HCT116 (cell line): ENCODE measurements at regions not wholly inside any gene's neighbourhood (a gene's known extent, or its start where the extent isn't known, plus 50 kb on each side); places are given as distances from the start of the nearest gene placed in this dataset.

Experiments
- ATAC-seq: fragments of 200-7000 bp; cut with Tn5 transposase; 2 replicates; pipeline ENCODE4 v1.9.1; 2020; ENCODE audit warnings: mild to moderate bottlenecking, moderate library complexity
- BruUV-seq: library from RNA; stranded (reverse); fragments of 400-500 nt; replicated peaks from 2 replicates; lab custom pipeline; 2021; lab: Mats Ljungman, UMichigan
- CTCF ChIA-PET: fragments of 300-600 bp; sonication (Branson Sonifier 250); formaldehyde crosslinking; loops from one replicate; lab custom pipeline; 2021; ENCODE audit warnings: antibody characterized with exemption; lab: Charles Lee
- POLR2A ChIA-PET: fragments of 300-600, 350-600 bp; sonication (Branson Sonifier 250); formaldehyde crosslinking; loops from one replicate; lab custom pipeline; 2021; ENCODE audit warnings: antibody characterized with exemption; lab: Charles Lee
- RAD21 ChIA-PET, 2 experiments: fragments of 300-600 bp; sonication (Branson Sonifier 250); formaldehyde crosslinking; loops; one replicate each; lab custom pipeline; 2023; ENCODE audit warnings: low total read pairs in 2 of 2; ENCODE audit not compliant: uncharacterized antibody in 2 of 2, unreplicated experiment in 2 of 2, low non-redundant PET in 1 of 2; lab: Charles Lee
- DNase-seq: peaks from one replicate; pipeline ENCODE4 v3.0.0-alpha.2; 2010; ENCODE audit warnings: low read depth, low spot score
- H2AFZ ChIP-seq: fragments of 200-600 bp; shearing (Covaris generic), sonication (generic); 2 replicates; pipeline ENCODE4 v1.6.1; 2017; ENCODE audit warnings: low read depth, mixed run types, mixed read lengths, antibody characterized with exemption, low read length; ENCODE audit not compliant: poor library complexity, severe bottlenecking
- H3K27ac ChIP-seq: 2 replicates; pipeline ENCODE4 v1.5.1; 2012; ENCODE audit warnings: low read depth, low read length
- H3K27me3 ChIP-seq: fragments of 200-600 bp; sonication (generic); 2 replicates; pipeline ENCODE4 v1.6.1; 2016; ENCODE audit warnings: mixed run types, low read length, mixed read lengths; ENCODE audit not compliant: insufficient read depth
- H3K36me3 ChIP-seq, 2 experiments: fragments of 200-500 bp in 1 of 2; fragments of 200-600 bp in 1 of 2; sonication (Bioruptor generic) in 1 of 2; sonication (generic) in 1 of 2; 2 replicates each; pipeline versions ENCODE4 v1.5.1 to v1.6.1; 2014 to 2016; ENCODE audit warnings: low read length in 2 of 2, inconsistent platforms in 1 of 2, mixed read lengths in 1 of 2, mixed run types in 1 of 2; ENCODE audit not compliant: insufficient read depth in 2 of 2, control insufficient read depth in 1 of 2
- H3K4me1 ChIP-seq, 2 experiments: fragments of 200-600 bp in 1 of 2; sonication (generic) in 1 of 2; 2 replicates each; pipeline versions ENCODE4 v1.5.1 to v1.6.1; 2012 to 2017; ENCODE audit warnings: low read length in 2 of 2, inconsistent platforms in 1 of 2, mild to moderate bottlenecking in 1 of 2, mixed read lengths in 1 of 2, mixed run types in 1 of 2, moderate library complexity in 1 of 2; ENCODE audit not compliant: insufficient read depth in 2 of 2, control insufficient read depth in 1 of 2
- H3K4me2 ChIP-seq: fragments of 200-600 bp; sonication (generic); 2 replicates; pipeline ENCODE4 v1.6.1; 2017; ENCODE audit warnings: mixed run types, low read length, mixed read lengths
- H3K4me3 ChIP-seq, 2 experiments: fragments of 200-600 bp in 1 of 2; sonication (generic) in 1 of 2; replicated peaks in 1 of 2; 2 replicates each; pipeline ENCODE4 v1.5.1; 2011 to 2016; ENCODE audit warnings: low read length in 2 of 2, control low read depth in 1 of 2, low read depth in 1 of 2, mild to moderate bottlenecking in 1 of 2, mixed read lengths in 1 of 2, mixed run types in 1 of 2
- H3K79me2 ChIP-seq: fragments of 200-600 bp; sonication (generic); 2 replicates; pipeline ENCODE4 v1.6.1; 2017; ENCODE audit warnings: mild to moderate bottlenecking, mixed run types, low read length, moderate library complexity, mixed read lengths; ENCODE audit not compliant: insufficient read depth
- H3K9ac ChIP-seq: fragments of 200-600 bp; sonication (generic); 2 replicates; pipeline ENCODE4 v1.6.1; 2016; ENCODE audit warnings: low read length, mixed read lengths
- H3K9me2 ChIP-seq: fragments of 200-600 bp; sonication (generic), shearing (Covaris generic); 2 replicates; pipeline ENCODE4 v1.6.1; 2017; ENCODE audit warnings: mixed run types, mild to moderate bottlenecking, moderate library complexity; ENCODE audit not compliant: insufficient read depth
- H3K9me3 ChIP-seq, 2 experiments: fragments of 200-500 bp in 1 of 2; fragments of 200-600 bp in 1 of 2; sonication (Bioruptor generic) in 1 of 2; sonication (generic) in 1 of 2; 2 replicates each; pipeline ENCODE4 v1.6.1; 2014 to 2017; ENCODE audit warnings: low read length in 2 of 2, mixed read lengths in 2 of 2, inconsistent platforms in 1 of 2, low read depth in 1 of 2, mild to moderate bottlenecking in 1 of 2, mixed run types in 1 of 2, moderate library complexity in 1 of 2; ENCODE audit not compliant: control insufficient read depth in 1 of 2, insufficient read depth in 1 of 2
- H4K20me1 ChIP-seq: fragments of 200-600 bp; sonication (generic), shearing (Covaris generic); 2 replicates; pipeline ENCODE4 v1.6.1; 2017; ENCODE audit warnings: mixed run types, mild to moderate bottlenecking, moderate library complexity; ENCODE audit not compliant: insufficient read depth
- CBX3 ChIP-seq: IDR thresholded peaks from 2 replicates; pipeline ENCODE4 v1.6.1; 2012; ENCODE audit warnings: low read depth
- CEBPB ChIP-seq: IDR thresholded peaks from 2 replicates; pipeline ENCODE4 v1.6.1; 2012; ENCODE audit warnings: low read depth
- CTCF ChIP-seq, 3 experiments: fragments of 200-600 bp in 1 of 3; sonication (generic) in 1 of 3; IDR thresholded peaks in 2 of 3; conservative IDR thresholded peaks in 1 of 3; 2 replicates each; pipeline ENCODE4 v1.5.1; 2012 to 2017; ENCODE audit warnings: low read depth in 2 of 3, low read length in 2 of 3, antibody characterized with exemption in 1 of 3, borderline replicate concordance in 1 of 3, control low read depth in 1 of 3, mild to moderate bottlenecking in 1 of 3, mixed read lengths in 1 of 3, mixed run types in 1 of 3, moderate library complexity in 1 of 3; ENCODE audit not compliant: insufficient read depth in 1 of 3
- EGR1 ChIP-seq: IDR thresholded peaks from 2 replicates; pipeline ENCODE4 v1.6.1; 2012; ENCODE audit warnings: low read depth
- EZH2 ChIP-seq: fragments of 200-600 bp; sonication (generic); IDR thresholded peaks from 2 replicates; pipeline ENCODE4 v1.6.1; 2017; ENCODE audit warnings: antibody characterized with exemption, mixed run types
- EZH2phosphoT487 ChIP-seq: fragments of 200-600 bp; IDR thresholded peaks from 2 replicates; pipeline ENCODE4 v1.6.1; 2018; ENCODE audit warnings: antibody characterized with exemption, borderline replicate concordance
- FOSL1 ChIP-seq: IDR thresholded peaks from 2 replicates; pipeline ENCODE4 v1.6.1; 2012; ENCODE audit warnings: low read depth
- JUND ChIP-seq: IDR thresholded peaks from 2 replicates; pipeline ENCODE4 v1.6.1; 2012
- POLR2AphosphoS5 ChIP-seq: IDR thresholded peaks from 2 replicates; pipeline ENCODE4 v1.6.1; 2011; ENCODE audit warnings: mild to moderate bottlenecking, low read depth, low read length, moderate library complexity
- RAD21 ChIP-seq: IDR thresholded peaks from 2 replicates; pipeline ENCODE4 v1.6.1; 2012; ENCODE audit warnings: low read depth, mild to moderate bottlenecking
- SIN3A ChIP-seq: IDR thresholded peaks from 2 replicates; pipeline ENCODE4 v1.6.1; 2012; ENCODE audit warnings: low read depth
- SP1 ChIP-seq: IDR thresholded peaks from 2 replicates; pipeline ENCODE4 v1.6.1; 2012; ENCODE audit warnings: low read depth
- SRF ChIP-seq: IDR thresholded peaks from 2 replicates; pipeline ENCODE4 v1.6.1; 2012; ENCODE audit warnings: low read depth
- TCF7L2 ChIP-seq: IDR thresholded peaks from 2 replicates; pipeline ENCODE4 v1.7.0; 2011; ENCODE audit warnings: borderline replicate concordance, inconsistent platforms; ENCODE audit not compliant: insufficient read depth, insufficient read length; ENCODE audit errors: extremely low read depth
- YY1 ChIP-seq: IDR thresholded peaks from 2 replicates; pipeline ENCODE4 v1.6.1; 2011; ENCODE audit warnings: low read length, low read depth, moderate library complexity, mild to moderate bottlenecking; ENCODE audit not compliant: insufficient replicate concordance; ENCODE audit errors: extremely low read depth
- ZFX ChIP-seq: fragments of 450-650 bp; IDR thresholded peaks from 2 replicates; pipeline ENCODE4 v1.6.1; 2017
- intact Hi-C: fragments of 100-400 bp; cut with micrococcal nuclease; formaldehyde crosslinking; loops from 2 replicates; pipeline ENCODE4 v1.10.0; 2022

DNA sequence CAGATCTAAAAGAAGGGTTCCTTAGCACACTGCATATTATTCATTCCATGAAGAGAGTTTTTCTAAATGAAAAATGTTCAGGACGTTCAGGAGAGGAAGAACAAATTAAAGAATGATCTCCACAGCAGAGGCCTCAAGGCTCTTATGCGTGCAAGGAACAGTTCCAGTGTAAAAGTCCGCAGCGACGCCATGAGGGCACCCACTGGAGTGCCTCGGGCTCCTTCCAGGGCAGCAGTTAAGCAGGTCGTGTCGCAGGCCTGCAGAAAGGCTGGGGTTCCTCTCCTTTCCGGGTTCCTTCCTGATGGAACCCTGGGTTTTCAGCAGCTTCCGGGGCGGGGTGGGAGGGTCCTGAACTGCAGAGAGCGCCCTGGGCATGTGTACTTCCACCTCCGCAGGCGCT is 87.1 kb upstream of the SELENOP start:
- no peaks in the 10 kb centered on the region for H3K36me3 ChIP-seq
- no peak overlapping the region for H3K27ac ChIP-seq
- no peak for ATAC-seq
- no peaks in the 10 kb centered on the region for H3K9me3 ChIP-seq
- no peak overlapping the region for H2AFZ ChIP-seq
- TF ChIP-seq ZFX = no peak
- DNase-seq = no peak
- RAD21 ChIA-PET = no interaction called here
- no peaks in the 10 kb centered on the region for H3K27me3 ChIP-seq
- no peaks in the 10 kb centered on the region for H3K4me1 ChIP-seq
- CTCF ChIA-PET = no interaction called here
- POLR2A ChIA-PET = no interaction called here
- no peaks in the 10 kb centered on the region for H3K9me2 ChIP-seq
- intact Hi-C loops = no loop called here
- H3K4me3 ChIP-seq = no peak overlapping the region
- H3K9ac ChIP-seq = no peak overlapping the region
- H3K4me2 ChIP-seq = no peak overlapping the region
- BruUV-seq = no TSS peak
- no peaks in the 10 kb centered on the region for H3K79me2 ChIP-seq
- no peaks in the 10 kb centered on the region for H4K20me1 ChIP-seq

DNA sequence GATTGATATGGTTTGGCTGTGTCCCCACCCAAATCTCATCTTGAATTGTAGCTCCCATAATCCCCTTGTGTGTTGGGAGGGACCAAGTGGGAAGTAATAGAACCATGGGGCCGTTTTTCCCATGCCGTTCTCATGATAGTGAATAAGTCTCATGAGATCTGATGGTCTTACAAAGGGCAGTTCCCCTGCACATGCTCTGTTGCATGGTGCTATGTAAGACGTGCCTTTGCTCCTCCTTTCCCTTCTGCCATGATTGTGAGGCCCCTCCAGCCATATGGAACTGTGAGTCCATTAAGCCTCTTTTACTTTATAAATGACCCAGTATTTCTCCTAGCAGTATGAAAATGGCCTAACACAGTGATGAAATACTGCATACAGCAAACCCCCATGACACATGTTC is 84.8 kb upstream of the SELENOP start:
- no peak for DNase-seq
- H3K9me3 ChIP-seq = no peaks in the 10 kb centered on the region
- H3K27me3 ChIP-seq = no peaks in the 10 kb centered on the region
- H3K4me2 ChIP-seq = no peak overlapping the region
- H3K79me2 ChIP-seq = no peaks in the 10 kb centered on the region
- TF ChIP-seq POLR2AphosphoS5 (no peak), SIN3A (no peak), SRF (no peak), EGR1 (no peak), TCF7L2 (no peak), EZH2phosphoT487 (no peak), SP1 (no peak), CBX3 (no peak), JUND (no peak), CEBPB (no peak), RAD21 (no peak), CTCF (IDR thresholded peaks at IDR 0.05 in 2 of 3, conservative IDR thresholded peaks at IDR 0.05 in 1 of 3; ENCODE audit: borderline replicate concordance in 1 of 3, insufficient read depth in 1 of 3, low read depth in 2 of 3, low read length in 2 of 3) (no peak), EZH2 (no peak), YY1 (no peak), FOSL1 (no peak)
- H3K4me1 ChIP-seq = no peaks in the 10 kb centered on the region
- H4K20me1 ChIP-seq = no peaks in the 10 kb centered on the region
- CTCF ChIA-PET = no interaction called here
- no peak for ATAC-seq
- H3K9ac ChIP-seq = no peak overlapping the region
- H3K4me3 ChIP-seq = no peak overlapping the region
- H3K27ac ChIP-seq = no peak overlapping the region
- no peaks in the 10 kb centered on the region for H3K36me3 ChIP-seq
- BruUV-seq = no TSS peak
- no peaks in the 10 kb centered on the region for H3K9me2 ChIP-seq
- RAD21 ChIA-PET = no interaction called here
- intact Hi-C loops = no loop called here
- POLR2A ChIA-PET = no interaction called here
- no peak overlapping the region for H2AFZ ChIP-seq
